HFFc6 (cell line): ENCODE measurements at regions not wholly inside any gene's neighbourhood (a gene's known extent, or its start where the extent isn't known, plus 50 kb on each side); places are given as distances from the start of the nearest gene placed in this dataset.

Source experiments
- DNase-seq: peaks from one replicate; pipeline ENCODE4 v3.0.0-alpha.2; 2018
- H3K27ac Mint-ChIP-seq: 2 replicates; pipeline ENCODE4 v1.8.0; 2020; ENCODE audit warnings: mild to moderate bottlenecking, mixed read lengths
- H3K27me3 Mint-ChIP-seq: 2 replicates; pipeline ENCODE4 v1.8.0; 2021; ENCODE audit warnings: mild to moderate bottlenecking, moderate library complexity, mixed read lengths; ENCODE audit not compliant: insufficient read depth
- H3K36me3 Mint-ChIP-seq: 2 replicates; pipeline ENCODE4 v1.8.0; 2021; ENCODE audit warnings: low read depth, mixed read lengths
- H3K4me1 Mint-ChIP-seq: 2 replicates; pipeline ENCODE4 v1.8.0; 2020; ENCODE audit warnings: low read depth, mixed read lengths
- H3K4me3 Mint-ChIP-seq: 2 replicates; pipeline ENCODE4 v1.8.0; 2020; ENCODE audit warnings: mild to moderate bottlenecking, moderate library complexity, mixed read lengths
- H3K9me3 Mint-ChIP-seq: 2 replicates; pipeline ENCODE4 v1.8.0; 2020; ENCODE audit warnings: mild to moderate bottlenecking, mixed read lengths
- TF ChIP-seq, protein P1 (sequence below): fragments of 200-600 bp; sonication (generic); IDR thresholded peaks from 2 replicates; pipeline ENCODE4 v1.5.0; 2021; ENCODE audit warnings: antibody characterized with exemption, mild to moderate bottlenecking

DNA sequence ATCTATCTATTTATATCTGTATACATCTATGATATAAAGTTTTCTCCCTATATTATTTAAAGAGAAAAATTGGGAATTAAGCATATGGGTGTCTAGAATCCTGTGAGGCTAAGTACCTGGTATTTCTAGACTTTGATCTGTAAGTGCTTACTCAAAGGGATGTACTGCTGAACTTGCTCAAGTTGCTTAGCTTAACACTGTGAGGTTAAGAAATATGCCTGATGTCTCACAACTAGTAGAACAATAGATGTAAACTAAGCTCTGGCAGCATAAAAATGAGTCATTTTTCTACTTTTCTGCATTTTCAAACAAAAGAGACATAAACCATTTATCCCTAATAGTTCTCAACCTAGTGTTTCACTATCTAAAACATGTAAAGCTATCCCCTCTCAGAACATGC, 744.4 kb upstream of the ANO3 start:
- H3K9me3 Mint-ChIP-seq: peaks cover 50% of the 10 kb centered on the region
- no peaks in the 10 kb centered on the region for H3K36me3 Mint-ChIP-seq
- H3K27ac Mint-ChIP-seq: no peak overlapping the region
- H3K27me3 Mint-ChIP-seq: no peaks in the 10 kb centered on the region
- DNase-seq: no peak
- H3K4me3 Mint-ChIP-seq: no peak overlapping the region
- TF ChIP-seq, protein P1, sequence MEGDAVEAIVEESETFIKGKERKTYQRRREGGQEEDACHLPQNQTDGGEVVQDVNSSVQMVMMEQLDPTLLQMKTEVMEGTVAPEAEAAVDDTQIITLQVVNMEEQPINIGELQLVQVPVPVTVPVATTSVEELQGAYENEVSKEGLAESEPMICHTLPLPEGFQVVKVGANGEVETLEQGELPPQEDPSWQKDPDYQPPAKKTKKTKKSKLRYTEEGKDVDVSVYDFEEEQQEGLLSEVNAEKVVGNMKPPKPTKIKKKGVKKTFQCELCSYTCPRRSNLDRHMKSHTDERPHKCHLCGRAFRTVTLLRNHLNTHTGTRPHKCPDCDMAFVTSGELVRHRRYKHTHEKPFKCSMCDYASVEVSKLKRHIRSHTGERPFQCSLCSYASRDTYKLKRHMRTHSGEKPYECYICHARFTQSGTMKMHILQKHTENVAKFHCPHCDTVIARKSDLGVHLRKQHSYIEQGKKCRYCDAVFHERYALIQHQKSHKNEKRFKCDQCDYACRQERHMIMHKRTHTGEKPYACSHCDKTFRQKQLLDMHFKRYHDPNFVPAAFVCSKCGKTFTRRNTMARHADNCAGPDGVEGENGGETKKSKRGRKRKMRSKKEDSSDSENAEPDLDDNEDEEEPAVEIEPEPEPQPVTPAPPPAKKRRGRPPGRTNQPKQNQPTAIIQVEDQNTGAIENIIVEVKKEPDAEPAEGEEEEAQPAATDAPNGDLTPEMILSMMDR: no peak
- no peaks in the 10 kb centered on the region for H3K4me1 Mint-ChIP-seq

DNA sequence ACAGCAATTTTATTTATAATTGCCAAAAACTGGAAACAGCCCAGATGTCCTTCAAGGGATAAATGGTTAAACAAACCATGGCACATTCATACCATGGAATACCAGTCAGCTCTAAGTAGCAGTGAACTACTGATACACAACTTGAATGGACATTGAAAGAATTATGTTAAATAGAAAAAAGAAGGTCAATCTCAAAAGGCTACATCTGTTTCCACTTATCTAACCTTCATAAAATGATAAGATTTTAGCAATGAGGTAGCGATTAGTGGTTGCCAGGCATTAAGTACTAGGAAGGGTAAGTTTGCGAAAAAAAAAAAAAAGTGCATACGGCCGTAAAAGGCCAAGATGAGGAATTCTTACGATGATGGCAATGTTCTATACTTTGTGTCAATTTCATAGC, 738.7 kb upstream of the ANO3 start:
- no peak for DNase-seq
- H3K4me3 Mint-ChIP-seq: no peak overlapping the region
- TF ChIP-seq, protein P1: no peak
- H3K27ac Mint-ChIP-seq: no peak overlapping the region
- H3K9me3 Mint-ChIP-seq: peaks cover 53% of the 10 kb centered on the region
- H3K27me3 Mint-ChIP-seq: no peaks in the 10 kb centered on the region
- no peaks in the 10 kb centered on the region for H3K36me3 Mint-ChIP-seq
- H3K4me1 Mint-ChIP-seq: no peaks in the 10 kb centered on the region

DNA sequence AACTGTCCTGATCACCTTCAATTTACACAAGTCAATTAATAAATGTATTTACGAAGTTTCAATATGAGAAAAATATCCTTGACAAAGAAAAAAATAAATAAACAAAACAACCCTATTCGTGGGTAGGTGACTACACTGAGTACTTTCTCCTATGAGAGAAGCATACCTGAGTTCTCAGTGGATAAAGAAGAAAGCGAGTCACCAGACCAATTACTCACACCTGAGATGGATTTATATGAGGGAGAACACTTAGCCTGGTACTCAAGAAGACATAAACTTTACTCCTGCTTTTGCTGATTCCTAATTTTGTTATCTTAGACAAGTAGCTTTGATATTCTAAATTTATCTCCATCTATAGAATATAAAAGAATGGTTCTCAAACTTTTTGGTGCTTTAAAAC, 735.2 kb upstream of the ANO3 start:
- TF ChIP-seq, protein P1: no peak
- Mint-ChIP-seq H3K9me3 (peaks cover 28% of the 10 kb centered on the region), H3K4me3 (no peak overlapping the region), H3K36me3 (no peaks in the 10 kb centered on the region), H3K4me1 (no peaks in the 10 kb centered on the region), H3K27ac (no peak overlapping the region), H3K27me3 (no peaks in the 10 kb centered on the region)
- no peak for DNase-seq

DNA sequence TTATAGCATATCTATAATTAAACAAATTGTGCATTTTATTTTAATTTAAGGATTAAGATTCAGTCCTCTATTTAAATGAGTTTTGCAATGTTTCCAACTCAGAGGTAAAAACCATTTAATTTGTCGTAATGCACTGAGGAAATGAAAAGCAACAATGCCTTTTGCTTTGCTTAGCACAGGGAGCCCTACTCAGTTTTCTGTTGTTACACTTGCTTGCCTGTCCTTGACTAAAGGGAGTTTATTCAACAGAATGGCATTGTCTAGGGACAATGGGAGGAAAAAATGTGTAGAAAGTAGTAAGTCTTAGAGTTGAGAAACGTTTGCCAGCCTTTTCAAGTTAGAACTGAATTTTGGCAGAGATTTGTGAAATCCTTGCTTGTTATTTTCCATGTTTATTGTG, 734.2 kb upstream of the ANO3 start:
- H3K9me3 Mint-ChIP-seq: peaks cover 21% of the 10 kb centered on the region
- DNase-seq: no peak
- no peaks in the 10 kb centered on the region; the same call in 1 of the 2 replicates for H3K27me3 Mint-ChIP-seq
- no peak overlapping the region for H3K27ac Mint-ChIP-seq
- H3K4me3 Mint-ChIP-seq: no peak overlapping the region
- H3K36me3 Mint-ChIP-seq: no peaks in the 10 kb centered on the region
- TF ChIP-seq, protein P1: no peak
- no peaks in the 10 kb centered on the region for H3K4me1 Mint-ChIP-seq

DNA sequence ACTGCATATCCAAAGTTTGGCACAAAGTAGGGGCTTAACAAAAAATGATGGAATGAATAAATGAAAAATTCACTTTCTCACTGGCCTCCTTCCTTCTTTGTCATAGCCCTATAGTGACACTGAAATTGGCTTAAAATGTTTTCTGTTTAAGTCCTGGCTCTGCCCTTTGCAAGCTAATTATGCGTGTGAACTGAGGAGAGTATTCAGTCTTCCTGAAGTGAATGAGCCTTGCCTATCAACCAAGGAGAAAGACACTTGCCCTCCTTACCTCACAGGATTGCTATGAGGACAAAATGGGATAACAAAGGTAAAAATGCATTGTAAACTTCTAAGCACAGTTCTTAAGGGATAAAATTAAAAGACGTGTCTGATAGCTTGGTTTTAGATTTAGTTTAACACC, 729.8 kb upstream of the ANO3 start:
- no peak for DNase-seq
- H3K9me3 Mint-ChIP-seq: peaks cover 6% of the 10 kb centered on the region
- no peaks in the 10 kb centered on the region for H3K36me3 Mint-ChIP-seq
- no peak overlapping the region for H3K4me3 Mint-ChIP-seq
- TF ChIP-seq, protein P1: no peak
- no peaks in the 10 kb centered on the region for H3K4me1 Mint-ChIP-seq
- no peak overlapping the region for H3K27ac Mint-ChIP-seq
- H3K27me3 Mint-ChIP-seq: no peaks in the 10 kb centered on the region; the same call in 1 of the 2 replicates

DNA sequence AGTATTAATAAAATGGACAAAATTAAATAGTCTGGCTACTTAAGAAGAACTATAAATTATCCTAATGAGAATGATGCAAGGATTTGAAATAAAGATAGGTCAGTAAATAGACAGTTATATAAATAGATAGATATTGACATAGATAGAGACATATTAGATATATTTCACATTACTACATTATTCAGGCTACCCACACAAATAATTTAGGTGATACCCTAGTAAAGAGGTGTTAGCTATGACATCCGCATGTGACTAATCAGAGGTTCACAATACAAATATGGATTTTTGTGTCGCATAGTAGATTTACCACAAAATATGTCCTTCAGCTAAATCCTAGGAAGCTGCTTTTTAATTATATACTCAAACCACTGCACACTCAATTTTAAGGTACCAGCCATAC, 729.0 kb upstream of the ANO3 start:
- TF ChIP-seq, protein P1: no peak
- no peak overlapping the region for H3K4me3 Mint-ChIP-seq
- H3K27ac Mint-ChIP-seq: no peak overlapping the region
- no peaks in the 10 kb centered on the region for H3K4me1 Mint-ChIP-seq
- H3K36me3 Mint-ChIP-seq: no peaks in the 10 kb centered on the region
- peaks cover 13% of the 10 kb centered on the region for H3K9me3 Mint-ChIP-seq
- H3K27me3 Mint-ChIP-seq: no peaks in the 10 kb centered on the region; the same call in 1 of the 2 replicates
- DNase-seq: no peak
